GM04504 (cell line): ENCODE measurements at regions not wholly inside any gene's neighbourhood (a gene's known extent, or its start where the extent isn't known, plus 50 kb on each side); places are given as distances from the start of the nearest gene placed in this dataset.
"Not testable (repeated sequence)": the region's sequence is repeated elsewhere in the genome, so short reads cannot be mapped to it uniquely, and the experiment has no call there.

Experiments used
- DNase-seq: peaks from one replicate; pipeline ENCODE4 v3.0.0-alpha.2; 2012; ENCODE audit warnings: low read depth

- no peak for DNase-seq
Measured at GRCh38 chr3:61444782-61445181, 116.6 kb upstream of the PTPRG start.

GRCh38 chr3:61445924-61446323 is 115.4 kb upstream of the PTPRG start:
- no peak for DNase-seq

- DNase-seq: no peak
Measured at GRCh38 chr3:61446341-61446740, 115.0 kb upstream of the PTPRG start.

DNA sequence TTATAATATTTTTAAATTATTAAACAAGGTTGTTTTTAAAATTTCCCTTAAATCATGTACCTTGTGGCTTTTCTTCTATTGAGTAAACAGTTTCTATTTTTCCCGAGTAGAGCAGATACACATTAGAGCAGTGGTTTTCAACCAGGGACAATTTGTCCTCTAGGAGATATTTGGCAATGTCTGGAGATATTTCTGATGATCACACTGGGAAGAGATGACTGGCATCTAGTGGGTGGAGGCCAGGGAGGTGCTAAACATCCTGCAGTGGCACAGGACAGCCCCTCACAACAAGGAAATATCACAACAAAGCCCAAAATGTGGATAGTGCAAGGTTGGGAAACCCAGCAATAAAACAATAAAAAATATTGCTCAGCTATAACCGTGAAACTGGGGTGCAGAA is 113.0 kb upstream of the PTPRG start:
- no peak for DNase-seq

DNA sequence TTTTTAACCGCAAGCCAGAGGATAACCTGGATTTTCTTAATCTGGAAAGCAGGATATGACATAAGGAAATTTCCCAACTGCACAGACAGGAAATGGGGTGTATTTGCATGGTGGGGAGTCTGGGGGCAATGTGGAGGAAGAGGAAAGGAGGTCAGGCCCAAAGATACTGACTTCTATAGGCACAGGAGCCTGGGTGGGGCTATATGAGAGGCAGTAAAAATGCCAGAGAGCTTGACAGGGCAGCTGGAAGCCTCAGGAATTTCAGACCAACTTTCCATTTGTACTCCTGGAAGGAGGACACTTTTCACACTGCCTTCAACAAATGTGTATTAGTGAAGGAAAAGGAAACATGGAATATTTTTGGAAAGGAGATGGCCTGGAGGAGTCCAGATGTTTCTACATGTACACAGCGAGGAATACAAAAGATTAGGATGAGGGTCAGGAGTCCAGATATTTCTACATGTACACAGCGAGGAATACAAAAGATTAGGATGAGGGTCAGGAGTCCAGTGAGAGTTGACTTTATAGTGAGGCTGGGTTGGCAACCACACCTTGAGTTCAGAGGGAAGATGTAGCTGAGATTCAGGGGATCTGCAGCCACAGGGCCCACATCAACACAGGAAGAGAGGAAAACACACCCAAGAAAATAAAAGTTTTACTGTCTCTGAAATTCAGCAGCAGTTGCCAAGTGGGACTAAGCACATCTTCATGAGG is 111.9 kb upstream of the PTPRG start:
- no peak for DNase-seq

GRCh38 chr3:61450866-61451265 is 110.5 kb upstream of the PTPRG start:
- no peak for DNase-seq

GRCh38 chr3:61451841-61452240 is 109.5 kb upstream of the PTPRG start:
- DNase-seq: no peak

DNA sequence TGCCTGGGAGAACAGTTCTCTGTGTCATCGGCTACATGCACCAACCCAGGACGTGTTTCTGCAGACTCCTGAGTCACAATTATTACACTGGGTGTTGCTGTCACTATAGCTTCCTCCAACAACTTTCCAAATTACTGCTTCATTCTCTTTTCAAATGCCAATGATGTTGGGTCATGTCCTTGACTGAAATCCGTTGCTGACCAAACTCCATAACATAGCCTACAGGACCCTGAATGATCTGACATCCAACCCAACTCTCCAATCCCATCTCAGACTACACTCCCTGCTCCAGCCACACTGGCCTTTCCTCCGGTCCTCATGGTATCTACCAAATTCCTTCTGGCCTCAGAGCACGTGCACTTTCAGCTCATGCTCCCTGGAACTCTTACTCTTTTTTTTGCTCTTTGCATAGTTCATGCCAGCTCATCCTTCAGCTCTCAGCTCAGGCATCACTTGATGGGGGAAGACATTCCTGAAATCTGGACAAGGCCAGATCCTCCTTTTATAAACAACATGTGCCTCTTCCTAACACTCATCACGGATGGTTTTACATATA is 108.8 kb upstream of the PTPRG start:
- DNase-seq: peak; percentile 25

DNA sequence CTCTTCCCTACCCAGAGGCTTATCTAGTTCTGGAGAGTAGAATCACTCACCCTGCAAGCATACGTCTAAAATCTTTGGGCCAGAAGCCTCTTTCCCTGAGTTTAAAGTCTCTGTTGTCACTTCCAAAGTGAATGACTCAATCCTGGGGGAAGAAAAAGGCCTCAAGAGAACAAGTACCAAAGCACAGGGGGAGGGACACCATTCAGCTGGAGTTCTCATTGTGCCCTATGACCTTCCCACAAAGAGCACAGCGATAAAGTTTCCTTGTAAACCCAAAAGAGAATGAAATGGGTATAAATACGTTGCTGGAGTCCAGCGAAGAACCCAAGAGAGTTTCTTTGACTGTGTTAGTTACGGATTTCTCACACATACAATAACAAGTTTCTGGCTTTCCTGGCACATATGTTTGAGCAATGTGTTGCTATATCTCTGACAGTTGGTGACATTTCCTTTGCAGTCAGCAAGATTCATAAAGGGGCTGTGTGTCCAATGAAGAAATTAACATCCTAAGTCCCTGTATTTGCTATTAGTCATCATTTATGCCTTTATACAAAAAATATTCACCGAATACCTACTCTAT is 107.3 kb upstream of the PTPRG start:
- no peak for DNase-seq

GRCh38 chr3:61454801-61455200 is 106.6 kb upstream of the PTPRG start:
- no peak for DNase-seq

DNA sequence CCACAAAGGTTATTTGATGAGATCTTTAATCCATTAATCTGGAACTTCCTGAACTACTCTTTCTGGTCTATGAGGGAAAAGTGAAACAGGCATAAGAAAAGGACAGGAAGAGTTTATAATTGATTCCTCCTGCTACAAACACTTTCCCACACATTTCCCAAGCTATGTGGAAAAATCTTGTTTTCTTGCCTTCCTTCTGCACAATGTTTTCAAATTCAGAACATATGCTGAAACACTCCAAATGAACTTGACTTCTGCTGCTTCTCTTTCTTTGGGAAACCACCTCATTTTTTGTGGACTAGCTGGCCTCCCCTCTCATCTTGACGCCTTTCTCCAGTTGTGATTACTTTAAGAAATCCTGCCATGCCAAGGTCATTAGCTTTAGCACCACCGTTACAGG is 100.7 kb upstream of the PTPRG start:
- DNase-seq: no peak

- no peak for DNase-seq
Measured at GRCh38 chr3:61463191-61463590, 98.2 kb upstream of the PTPRG start.

DNA sequence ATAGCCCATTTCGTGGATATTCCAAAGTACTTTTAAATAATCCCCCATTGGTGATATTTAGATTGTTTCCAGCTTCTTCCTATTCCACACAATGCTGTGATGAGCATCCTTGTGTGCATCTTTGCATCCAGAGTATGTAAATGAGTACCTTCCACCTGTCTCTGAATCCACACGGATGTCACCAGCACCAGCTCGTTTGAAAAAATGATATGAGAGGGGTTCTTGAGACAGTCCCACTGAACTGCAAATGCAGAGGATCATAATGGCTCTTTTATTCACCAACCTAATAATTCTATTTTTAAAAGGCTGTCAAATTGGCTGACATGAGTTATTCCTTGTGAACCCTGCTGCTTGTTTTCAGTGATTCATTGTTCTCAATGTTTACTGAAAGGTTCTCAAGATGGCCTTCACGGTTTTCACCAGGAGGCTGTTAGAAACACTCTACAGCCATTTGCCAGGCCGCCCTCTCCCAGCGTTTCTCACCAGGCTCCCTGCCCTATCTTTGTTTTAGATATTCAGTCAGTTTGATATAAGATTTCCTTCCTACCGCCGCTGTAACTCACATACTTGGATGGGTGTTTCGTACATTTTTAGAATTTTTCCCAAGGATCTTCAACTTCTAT is 96.7 kb upstream of the PTPRG start:
- no peak for DNase-seq

- no peak for DNase-seq
Measured at GRCh38 chr3:61466357-61466756, 95.0 kb upstream of the PTPRG start.

DNA sequence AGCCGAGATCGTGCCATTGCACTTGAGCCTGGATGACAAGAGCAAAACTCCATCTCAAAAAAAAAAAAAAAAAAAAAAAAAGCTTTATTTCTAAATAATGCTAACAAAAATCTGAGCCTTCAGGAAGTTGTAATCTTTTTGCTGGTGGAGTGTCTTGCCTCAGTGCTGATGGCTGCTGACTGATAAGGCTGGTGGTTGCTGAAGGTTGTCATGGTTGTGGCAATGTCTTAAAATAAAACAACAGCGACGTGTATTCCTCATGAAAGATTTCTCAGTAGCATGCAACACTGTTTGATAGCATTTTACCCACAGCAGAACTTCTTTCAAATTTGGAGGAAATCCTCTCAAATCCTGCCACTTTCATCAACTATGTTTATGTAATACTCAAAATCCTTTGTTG is 77.4 kb upstream of the PTPRG start:
- no peak for DNase-seq

GRCh38 chr3:61493339-61493738 is 68.0 kb upstream of the PTPRG start:
- no peak for DNase-seq

DNA sequence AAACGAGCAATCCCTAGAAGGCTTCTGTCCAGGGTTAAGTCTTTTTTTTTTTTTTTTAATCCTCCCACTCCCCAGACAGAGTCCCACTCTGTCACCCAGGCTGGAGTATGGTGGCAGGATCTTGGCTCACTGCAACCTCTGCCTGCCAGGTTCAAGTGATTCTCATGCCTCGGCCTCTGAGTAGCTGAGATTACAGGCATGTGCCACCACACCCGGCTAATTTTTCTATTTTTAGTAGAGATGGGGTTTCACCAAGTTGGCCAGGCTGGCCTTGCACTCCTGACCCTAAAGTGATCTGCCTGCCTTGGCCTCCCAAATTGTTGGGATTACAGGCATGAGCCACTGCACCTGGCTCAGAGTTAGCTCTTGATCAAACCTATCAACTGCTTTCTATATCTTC is 67.1 kb upstream of the PTPRG start:
- DNase-seq: not testable (repeated sequence)

DNA sequence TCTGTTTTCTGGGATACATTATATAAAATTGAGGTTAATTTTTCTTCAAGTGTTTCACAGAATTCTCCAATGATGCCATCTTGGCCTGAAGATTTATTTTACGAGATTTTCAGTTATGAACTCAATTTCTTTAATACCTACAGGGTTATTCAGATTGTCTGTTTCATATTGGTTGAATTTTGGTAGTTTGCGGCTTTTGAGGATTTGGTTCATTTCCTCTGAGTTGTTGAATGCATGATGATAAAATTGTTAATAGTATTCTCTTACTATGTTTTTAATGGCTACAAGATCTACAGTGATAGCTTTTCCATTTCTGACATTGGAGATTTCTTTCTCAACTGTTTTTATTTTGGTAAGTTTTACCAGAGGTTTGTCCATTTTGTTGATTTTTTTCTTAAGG is 63.9 kb upstream of the PTPRG start:
- no peak for DNase-seq

DNA sequence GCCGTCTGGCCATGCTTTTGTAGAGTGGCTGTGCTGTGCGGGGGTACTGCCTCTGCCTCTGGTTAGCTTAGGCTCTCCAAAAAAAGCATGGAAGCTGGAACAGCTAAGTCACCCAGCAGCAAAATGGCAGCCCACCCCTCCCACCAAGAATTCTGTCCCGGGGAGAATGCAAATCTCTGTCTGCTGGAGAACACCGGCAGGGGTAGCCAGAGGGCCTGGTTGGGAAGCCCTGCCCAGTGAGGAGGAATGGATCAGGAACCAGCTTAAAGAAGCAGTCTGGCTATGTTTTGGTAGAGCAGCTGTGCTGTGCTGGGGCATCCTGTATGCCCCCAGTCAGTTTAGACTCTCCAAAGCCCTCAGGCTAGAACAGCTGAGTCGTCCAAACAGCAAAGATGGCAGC is 56.2 kb upstream of the PTPRG start:
- no peak for DNase-seq

DNA sequence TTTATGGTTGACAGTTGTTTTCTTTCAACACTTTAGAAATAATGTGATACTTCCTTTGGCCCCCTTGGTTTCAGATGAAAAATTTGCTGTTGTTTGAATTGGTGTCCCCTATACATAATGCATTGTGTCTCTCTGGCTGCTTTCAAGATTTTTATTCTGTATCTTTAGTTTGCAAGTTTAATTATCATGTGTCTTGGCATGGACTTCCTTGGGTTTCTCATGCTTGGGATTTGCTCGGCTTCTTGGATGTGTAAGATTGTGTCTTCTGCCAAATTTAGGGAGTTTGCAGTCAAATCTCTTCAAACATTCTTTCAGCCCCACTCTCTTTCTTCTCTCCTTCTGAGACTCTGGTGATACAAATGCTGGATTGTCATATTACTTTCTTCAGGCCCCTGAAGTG is 53.4 kb upstream of the PTPRG start:
- no peak for DNase-seq
